Mesendoderm (in vitro differentiated cells): ENCODE measurements at regions not wholly inside any gene's neighbourhood (a gene's known extent, or its start where the extent isn't known, plus 50 kb on each side); places are given as distances from the start of the nearest gene placed in this dataset.

Source experiments
- DNase-seq: peaks from one replicate; pipeline ENCODE4 v3.0.0; 2013
- H2AK5ac ChIP-seq: 2 replicates; pipeline ENCODE4 v1.6.1; 2013; ENCODE audit warnings: low read length, inconsistent platforms
- H2BK120ac ChIP-seq: 2 replicates; pipeline ENCODE4 v1.6.1; 2013; ENCODE audit warnings: low read depth, mild to moderate bottlenecking, low read length, moderate library complexity, mixed read lengths
- H2BK15ac ChIP-seq: replicated peaks from 2 replicates; pipeline ENCODE4 v1.6.1; 2013; ENCODE audit warnings: low read depth, mild to moderate bottlenecking, moderate library complexity
- H2BK5ac ChIP-seq: 2 replicates; pipeline ENCODE4 v1.6.1; 2013; ENCODE audit warnings: low read length, inconsistent platforms
- H3K18ac ChIP-seq: 2 replicates; pipeline ENCODE4 v1.6.1; 2013; ENCODE audit warnings: mild to moderate bottlenecking, low read length, mixed read lengths
- H3K23ac ChIP-seq: one replicate; pipeline ENCODE4 v1.6.1; 2013; ENCODE audit warnings: low read length
- H3K27ac ChIP-seq: 2 replicates; pipeline ENCODE4 v1.5.1; 2013; ENCODE audit warnings: low read depth, mild to moderate bottlenecking, inconsistent platforms, low read length, moderate library complexity
- H3K27me3 ChIP-seq: 2 replicates; pipeline ENCODE4 v1.6.1; 2013; ENCODE audit warnings: low read length, control low read depth, mild to moderate bottlenecking, inconsistent platforms; ENCODE audit not compliant: insufficient read depth, poor library complexity
- H3K36me3 ChIP-seq: 2 replicates; pipeline ENCODE4 v1.6.1; 2013; ENCODE audit warnings: low read length, inconsistent platforms; ENCODE audit not compliant: control insufficient read depth, insufficient read depth
- H3K4ac ChIP-seq: one replicate; pipeline ENCODE4 v1.6.1; 2013; ENCODE audit warnings: low read depth, mild to moderate bottlenecking, low read length, moderate library complexity
- H3K4me1 ChIP-seq: 2 replicates; pipeline ENCODE4 v1.6.1; 2013; ENCODE audit warnings: low read depth, low read length, inconsistent platforms; ENCODE audit not compliant: control insufficient read depth
- H3K4me2 ChIP-seq: 2 replicates; pipeline ENCODE4 v1.6.1; 2013; ENCODE audit warnings: low read length
- H3K4me3 ChIP-seq: 2 replicates; pipeline ENCODE4 v1.5.1; 2013; ENCODE audit warnings: mild to moderate bottlenecking, low read length
- H3K56ac ChIP-seq: one replicate; pipeline ENCODE4 v1.6.1; 2013; ENCODE audit warnings: low read length
- H3K79me1 ChIP-seq: 2 replicates; pipeline ENCODE4 v1.6.1; 2013; ENCODE audit warnings: low read length, inconsistent platforms
- H3K79me2 ChIP-seq: 2 replicates; pipeline ENCODE4 v1.6.1; 2013; ENCODE audit warnings: mild to moderate bottlenecking, low read length; ENCODE audit not compliant: control insufficient read depth, insufficient read depth
- H3K9ac ChIP-seq: 2 replicates; pipeline ENCODE4 v1.6.1; 2013; ENCODE audit warnings: low read length, inconsistent platforms
- H4K5ac ChIP-seq: one replicate; pipeline ENCODE4 v1.6.1; 2013; ENCODE audit warnings: low read length
- H4K8ac ChIP-seq: one replicate; pipeline ENCODE4 v1.6.1; 2013; ENCODE audit warnings: low read depth, mild to moderate bottlenecking, control low read depth, low read length, moderate library complexity
- WGBS: extraction: QIAGEN DNeasy Blood & Tissue Kit; methylation state at CpG from one replicate; pipeline ENCODE4 v1.1.7; 2013; ENCODE audit warnings: low lambda C conversion rate, missing lambda C conversion rate; ENCODE audit not compliant: insufficient coverage; ENCODE audit errors: extremely low coverage; 5-methylcytosine and 5-hydroxymethylcytosine counted together

DNA sequence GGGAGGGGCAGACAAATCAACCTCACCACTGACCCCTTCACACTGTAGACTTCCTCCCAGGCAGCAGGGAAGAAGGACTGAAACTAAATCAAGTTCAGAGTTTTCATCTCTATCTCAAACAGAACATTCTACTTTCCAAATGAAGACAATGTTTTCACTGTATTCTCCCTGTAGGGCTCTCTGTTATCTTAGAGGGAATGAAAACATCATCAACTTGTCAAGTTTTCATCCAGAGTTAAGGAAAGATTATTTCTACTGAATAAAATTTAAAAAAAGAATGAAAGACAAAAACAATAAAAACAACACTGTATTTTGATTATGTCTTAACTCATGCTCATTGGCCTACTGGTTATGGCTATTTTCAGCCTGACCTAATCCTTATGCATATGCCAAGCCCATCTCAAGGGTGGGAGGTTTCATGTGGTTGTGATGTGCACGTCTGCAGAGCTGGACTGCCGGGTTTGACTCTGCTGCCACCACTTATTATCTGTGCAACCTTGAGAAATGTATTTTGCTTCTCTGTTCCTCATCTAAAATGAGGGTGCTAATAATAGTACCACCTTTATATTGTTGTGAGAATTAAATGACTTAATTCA lies 152.0 kb upstream of the AVPR1A start:
- Histone ChIP-seq H3K4ac (no peak overlapping the region), H3K4me3 (no peak overlapping the region), H3K56ac (no peak overlapping the region), H3K27ac (no peak overlapping the region), H3K9ac (no peak overlapping the region), H4K5ac (no peak overlapping the region), H3K27me3 (no peaks in the 10 kb centered on the region), H3K4me2 (no peak overlapping the region), H3K23ac (no peak overlapping the region), H3K36me3 (no peaks in the 10 kb centered on the region), H3K79me2 (no peaks in the 10 kb centered on the region), H4K8ac (no peak overlapping the region), H2AK5ac (no peak overlapping the region), H3K79me1 (no peaks in the 10 kb centered on the region), H3K4me1 (peaks cover 5% of the 10 kb centered on the region), H2BK5ac (no peak overlapping the region), H2BK15ac (no peak overlapping the region), H2BK120ac (no peak overlapping the region), H3K18ac (peak overlapping the region; percentile 88)
- DNase-seq: peak; percentile 13
- WGBS: no CpG with 5 or more reads among the region's 2 CpGs

GRCh38 chr12:63302269-63302940 lies 151.4 kb upstream of the AVPR1A start:
- DNase-seq: peak; percentile 23
- Histone ChIP-seq H2BK5ac (no peak overlapping the region), H2BK120ac (no peak overlapping the region), H2AK5ac (no peak overlapping the region), H4K5ac (no peak overlapping the region), H3K4me1 (peaks cover 5% of the 10 kb centered on the region), H3K36me3 (no peaks in the 10 kb centered on the region), H3K56ac (no peak overlapping the region), H3K4me2 (no peak overlapping the region), H3K27me3 (no peaks in the 10 kb centered on the region), H3K4ac (no peak overlapping the region), H4K8ac (no peak overlapping the region), H3K9ac (no peak overlapping the region), H3K79me1 (no peaks in the 10 kb centered on the region), H2BK15ac (no peak overlapping the region), H3K79me2 (no peaks in the 10 kb centered on the region), H3K18ac (peak overlapping the region; percentile 88), H3K27ac (peak overlapping the region; percentile 57), H3K23ac (no peak overlapping the region), H3K4me3 (no peak overlapping the region)
- WGBS: no CpG with 5 or more reads among the region's 7 CpGs

DNA sequence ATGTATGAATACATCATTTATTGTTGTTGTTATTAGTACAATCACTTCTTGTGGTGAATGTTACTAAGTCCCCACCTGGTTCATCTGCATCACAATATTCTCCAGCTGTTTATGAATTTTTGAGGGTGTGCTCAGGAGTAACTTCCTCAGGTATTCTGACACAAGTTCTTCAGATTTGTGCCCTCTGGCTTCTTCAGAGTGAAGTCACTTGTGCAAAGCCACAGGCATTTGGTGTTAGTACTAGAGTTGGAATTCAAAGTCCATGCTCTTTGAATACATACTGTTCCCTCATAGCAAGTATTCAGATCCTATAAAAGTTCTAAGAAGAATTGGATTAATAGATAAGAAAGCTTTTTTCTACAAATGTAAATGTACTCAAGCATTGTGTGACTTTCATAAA lies 150.3 kb upstream of the AVPR1A start:
- Histone ChIP-seq H3K27me3 (no peaks in the 10 kb centered on the region), H3K4me3 (no peak overlapping the region), H3K18ac (no peak overlapping the region), H4K5ac (no peak overlapping the region), H3K79me1 (no peaks in the 10 kb centered on the region), H3K4ac (no peak overlapping the region), H2AK5ac (no peak overlapping the region), H3K36me3 (no peaks in the 10 kb centered on the region), H3K4me1 (peaks cover 5% of the 10 kb centered on the region), H2BK120ac (no peak overlapping the region), H4K8ac (no peak overlapping the region), H3K27ac (no peak overlapping the region), H3K9ac (no peak overlapping the region), H2BK15ac (no peak overlapping the region), H3K23ac (no peak overlapping the region), H2BK5ac (no peak overlapping the region), H3K4me2 (no peak overlapping the region), H3K56ac (no peak overlapping the region), H3K79me2 (no peaks in the 10 kb centered on the region)
- no peak for DNase-seq

DNA sequence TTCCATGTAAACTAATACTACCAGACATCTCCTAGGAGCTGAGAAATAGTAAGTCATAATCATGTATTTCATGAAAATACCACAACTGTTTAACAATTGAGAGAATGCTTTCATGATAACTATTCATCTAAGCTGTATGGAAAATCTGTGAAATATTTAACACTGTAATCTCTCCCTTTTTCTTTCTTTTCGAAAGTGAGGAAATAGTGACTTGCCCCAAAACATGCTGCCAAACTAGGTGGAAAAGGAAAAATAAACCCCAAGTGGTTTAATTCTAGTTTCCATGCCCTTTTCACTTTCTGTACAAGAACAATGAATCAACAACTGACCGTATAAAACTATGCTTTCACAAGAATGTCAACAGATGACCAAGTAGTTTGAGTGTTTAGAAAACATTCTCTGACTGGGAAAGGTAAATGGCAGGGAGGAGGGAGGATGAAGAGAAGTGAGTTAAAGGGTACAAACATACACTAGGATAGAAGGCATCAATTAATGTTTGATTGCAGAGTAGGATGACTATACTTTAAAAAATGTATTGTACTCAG lies 147.5 kb upstream of the AVPR1A start:
- Histone ChIP-seq H3K36me3 (no peaks in the 10 kb centered on the region), H3K4ac (no peak overlapping the region), H4K5ac (no peak overlapping the region), H2BK5ac (no peak overlapping the region), H2BK120ac (no peak overlapping the region), H2AK5ac (no peak overlapping the region), H3K18ac (no peak overlapping the region), H3K27me3 (no peaks in the 10 kb centered on the region), H3K56ac (no peak overlapping the region), H3K4me1 (peaks cover 5% of the 10 kb centered on the region), H3K4me2 (no peak overlapping the region), H3K79me2 (no peaks in the 10 kb centered on the region), H3K79me1 (no peaks in the 10 kb centered on the region), H3K27ac (no peak overlapping the region), H3K23ac (no peak overlapping the region), H3K4me3 (no peak overlapping the region), H3K9ac (no peak overlapping the region), H2BK15ac (no peak overlapping the region), H4K8ac (no peak overlapping the region)
- no peak for DNase-seq
- no CpG with 5 or more reads among the region's 2 CpGs for WGBS

DNA sequence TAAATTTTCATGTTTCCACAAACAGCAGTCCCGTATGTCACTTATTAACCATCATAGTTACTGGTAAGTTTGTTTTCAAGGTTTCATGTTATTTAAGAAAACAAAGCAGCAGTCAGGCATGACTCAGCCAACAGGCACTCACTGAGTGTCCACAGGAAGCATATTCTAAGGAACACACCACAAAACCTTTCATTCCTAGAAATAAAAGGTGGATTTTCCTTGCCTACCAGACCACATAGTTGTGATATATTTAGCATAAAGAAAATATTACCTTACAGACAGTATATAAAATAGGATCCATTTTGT lies 143.3 kb upstream of the AVPR1A start:
- Histone ChIP-seq H2BK120ac (no peak overlapping the region), H3K56ac (no peak overlapping the region), H3K27me3 (no peaks in the 10 kb centered on the region), H3K4me2 (no peak overlapping the region), H3K79me2 (no peaks in the 10 kb centered on the region), H3K4me3 (no peak overlapping the region), H3K79me1 (no peaks in the 10 kb centered on the region), H4K5ac (no peak overlapping the region), H3K18ac (no peak overlapping the region), H3K4me1 (no peaks in the 10 kb centered on the region), H2BK15ac (no peak overlapping the region), H3K36me3 (no peaks in the 10 kb centered on the region), H3K9ac (no peak overlapping the region), H3K23ac (no peak overlapping the region), H3K27ac (no peak overlapping the region), H2AK5ac (no peak overlapping the region), H3K4ac (no peak overlapping the region), H2BK5ac (no peak overlapping the region), H4K8ac (no peak overlapping the region)
- no CpG with 5 or more reads among the region's 1 CpG for WGBS
- DNase-seq: peak; percentile 65
